Skeletal muscle satellite cell (primary cell): ENCODE measurements at regions not wholly inside any gene's neighbourhood (a gene's known extent, or its start where the extent isn't known, plus 50 kb on each side); places are given as distances from the start of the nearest gene placed in this dataset.

Source experiments
- H3K27me3 ChIP-seq: 2 replicates; pipeline ENCODE4 v1.7.0; 2013; ENCODE audit warnings: low read length; ENCODE audit not compliant: control insufficient read depth, insufficient read depth
- H3K36me3 ChIP-seq: 2 replicates; pipeline ENCODE4 v1.7.0; 2013; ENCODE audit warnings: mild to moderate bottlenecking, control low read depth, low read length; ENCODE audit not compliant: insufficient read depth
- H3K4me1 ChIP-seq: 2 replicates; pipeline ENCODE4 v1.7.0; 2013; ENCODE audit warnings: low read length; ENCODE audit not compliant: control insufficient read depth, insufficient read depth
- H3K4me2 ChIP-seq: 2 replicates; pipeline ENCODE4 v1.7.0; 2013; ENCODE audit warnings: mild to moderate bottlenecking, low read length
- H3K4me3 ChIP-seq: 2 replicates; pipeline ENCODE4 v1.7.0; 2013; ENCODE audit warnings: low read length
- H3K9ac ChIP-seq: 2 replicates; pipeline ENCODE4 v1.7.0; 2013; ENCODE audit warnings: mild to moderate bottlenecking, low read depth, low read length, moderate library complexity
- H3K9me3 ChIP-seq: replicated peaks from 2 replicates; pipeline ENCODE4 v1.7.0; 2013; ENCODE audit warnings: mild to moderate bottlenecking, control low read depth, low read length

GRCh38 chrX:38856670-38857265 is 55.5 kb downstream of the MID1IP1 start:
- Histone ChIP-seq H3K9ac (no peak overlapping the region), H3K27me3 (no peaks in the 10 kb centered on the region), H3K36me3 (no peaks in the 10 kb centered on the region), H3K4me1 (no peaks in the 10 kb centered on the region), H3K4me3 (no peak overlapping the region), H3K9me3 (no peaks in the 10 kb centered on the region), H3K4me2 (no peak overlapping the region)

DNA sequence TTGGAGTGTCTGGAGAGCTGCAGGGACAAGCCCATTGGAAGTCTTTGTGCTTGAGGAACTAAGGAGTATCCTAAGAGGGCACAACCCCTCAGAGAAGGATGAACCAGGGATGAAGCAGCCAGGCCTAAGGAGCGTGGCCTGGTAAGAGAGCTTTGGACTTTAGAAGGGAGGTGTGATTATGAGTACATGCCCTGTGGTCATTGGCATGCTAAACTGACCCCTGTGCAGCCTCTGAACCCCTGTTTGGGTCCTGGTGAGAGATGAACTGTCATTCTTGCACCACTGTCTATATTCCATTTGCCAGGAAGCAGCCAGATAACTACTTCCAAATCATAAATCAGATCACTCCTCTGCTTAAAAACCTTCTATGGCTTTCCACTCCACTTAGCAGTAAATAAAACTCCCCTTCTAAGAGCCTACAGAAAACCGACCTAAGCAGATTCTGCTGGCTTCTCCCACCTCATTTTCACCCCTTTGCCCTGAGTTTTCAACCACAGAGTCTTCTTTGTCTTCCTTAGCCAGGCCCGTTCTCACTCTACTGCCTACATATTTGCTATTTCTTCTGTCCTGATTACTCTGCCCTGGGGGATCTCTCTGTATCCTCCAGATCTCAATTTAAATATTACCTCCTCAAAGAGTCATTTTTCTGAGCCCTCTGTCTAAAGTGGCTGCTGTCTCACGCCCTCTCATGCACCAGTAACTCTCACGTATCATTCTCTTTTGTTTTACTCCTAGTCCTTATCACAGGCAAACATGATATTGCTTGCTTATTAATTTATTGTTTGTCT is 56.7 kb downstream of the MID1IP1 start:
- H3K4me3 ChIP-seq: no peak overlapping the region
- H3K4me1 ChIP-seq: no peaks in the 10 kb centered on the region
- no peaks in the 10 kb centered on the region for H3K27me3 ChIP-seq
- H3K9me3 ChIP-seq: no peaks in the 10 kb centered on the region
- no peaks in the 10 kb centered on the region for H3K36me3 ChIP-seq
- H3K9ac ChIP-seq: no peak overlapping the region
- H3K4me2 ChIP-seq: no peak overlapping the region

DNA sequence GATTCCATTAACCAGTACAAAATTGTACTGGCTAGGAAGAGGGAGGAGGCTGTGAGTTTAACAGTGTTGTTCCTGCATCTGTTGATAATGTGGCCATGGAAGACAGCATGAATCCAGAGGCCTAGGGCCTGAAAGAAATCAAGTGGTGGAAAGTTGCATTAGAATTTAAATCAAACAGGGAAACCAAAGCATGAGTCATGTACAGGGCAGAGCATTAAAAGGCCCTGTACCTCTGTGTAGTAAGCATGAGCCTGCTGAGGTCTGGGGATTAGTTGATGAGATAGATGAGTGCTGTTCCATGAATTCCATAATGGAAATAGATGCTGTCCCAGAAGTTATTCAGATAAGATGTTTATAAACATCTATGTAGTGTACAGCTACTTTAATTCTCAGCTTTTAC is 58.3 kb downstream of the MID1IP1 start:
- no peak overlapping the region for H3K9ac ChIP-seq
- no peak overlapping the region for H3K4me2 ChIP-seq
- no peaks in the 10 kb centered on the region for H3K9me3 ChIP-seq
- H3K4me1 ChIP-seq: no peaks in the 10 kb centered on the region
- no peaks in the 10 kb centered on the region for H3K36me3 ChIP-seq
- H3K27me3 ChIP-seq: no peaks in the 10 kb centered on the region
- H3K4me3 ChIP-seq: no peak overlapping the region

GRCh38 chrX:38860106-38861013 is 59.1 kb downstream of the MID1IP1 start:
- Histone ChIP-seq H3K9ac (no peak overlapping the region), H3K4me3 (no peak overlapping the region), H3K36me3 (no peaks in the 10 kb centered on the region), H3K27me3 (no peaks in the 10 kb centered on the region), H3K9me3 (no peaks in the 10 kb centered on the region), H3K4me1 (no peaks in the 10 kb centered on the region), H3K4me2 (no peak overlapping the region)

GRCh38 chrX:38861489-38861888 is 60.2 kb downstream of the MID1IP1 start:
- no peaks in the 10 kb centered on the region for H3K9me3 ChIP-seq
- no peak overlapping the region for H3K4me3 ChIP-seq
- H3K36me3 ChIP-seq: no peaks in the 10 kb centered on the region
- no peak overlapping the region for H3K9ac ChIP-seq
- H3K4me1 ChIP-seq: no peaks in the 10 kb centered on the region
- no peak overlapping the region for H3K4me2 ChIP-seq
- H3K27me3 ChIP-seq: no peaks in the 10 kb centered on the region

GRCh38 chrX:38862100-38862499 is 60.8 kb downstream of the MID1IP1 start:
- Histone ChIP-seq H3K9me3 (no peaks in the 10 kb centered on the region), H3K4me1 (no peaks in the 10 kb centered on the region), H3K4me2 (no peak overlapping the region), H3K9ac (no peak overlapping the region), H3K4me3 (no peak overlapping the region), H3K36me3 (no peaks in the 10 kb centered on the region), H3K27me3 (no peaks in the 10 kb centered on the region)

GRCh38 chrX:38864165-38864564 is 62.9 kb downstream of the MID1IP1 start:
- H3K9ac ChIP-seq: no peak overlapping the region
- no peaks in the 10 kb centered on the region for H3K36me3 ChIP-seq
- H3K4me1 ChIP-seq: peaks cover 8% of the 10 kb centered on the region
- H3K4me3 ChIP-seq: no peak overlapping the region
- H3K27me3 ChIP-seq: no peaks in the 10 kb centered on the region
- no peak overlapping the region for H3K4me2 ChIP-seq
- no peaks in the 10 kb centered on the region for H3K9me3 ChIP-seq

- no peak overlapping the region for H3K4me3 ChIP-seq
- H3K4me1 ChIP-seq: peaks cover 22% of the 10 kb centered on the region
- H3K36me3 ChIP-seq: no peaks in the 10 kb centered on the region
- H3K27me3 ChIP-seq: no peaks in the 10 kb centered on the region
- H3K9ac ChIP-seq: no peak overlapping the region
- no peaks in the 10 kb centered on the region for H3K9me3 ChIP-seq
- peak overlapping the region; percentile 1 for H3K4me2 ChIP-seq
These were observed 67.1 kb downstream of the MID1IP1 start for GRCh38 chrX:38868321-38868720.

DNA sequence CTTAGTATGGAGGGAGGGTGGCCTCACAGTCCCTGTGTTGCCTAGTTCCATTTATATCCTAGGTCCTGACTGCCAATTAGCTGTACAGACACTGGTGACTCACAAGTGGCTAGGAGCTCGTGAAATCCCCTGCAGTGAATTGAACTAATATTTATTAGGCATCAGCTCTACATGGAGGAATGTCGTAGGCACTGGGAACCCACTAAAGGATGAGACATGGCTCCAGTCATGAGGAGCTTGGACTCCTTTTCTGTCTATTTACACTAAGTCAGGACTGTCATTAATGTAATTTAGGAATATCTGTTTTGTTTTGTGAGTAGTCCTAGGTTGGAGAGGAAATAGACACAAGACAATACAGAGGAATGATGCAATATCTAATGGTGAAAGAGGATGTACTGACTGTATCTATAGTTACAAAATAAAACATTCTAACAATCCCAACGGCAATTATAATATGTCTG is 67.7 kb downstream of the MID1IP1 start:
- H3K9me3 ChIP-seq: no peaks in the 10 kb centered on the region
- peak overlapping the region; percentile 1 for H3K4me2 ChIP-seq
- H3K27me3 ChIP-seq: no peaks in the 10 kb centered on the region
- no peak overlapping the region for H3K9ac ChIP-seq
- H3K4me3 ChIP-seq: no peak overlapping the region
- peaks cover 22% of the 10 kb centered on the region for H3K4me1 ChIP-seq
- no peaks in the 10 kb centered on the region for H3K36me3 ChIP-seq

DNA sequence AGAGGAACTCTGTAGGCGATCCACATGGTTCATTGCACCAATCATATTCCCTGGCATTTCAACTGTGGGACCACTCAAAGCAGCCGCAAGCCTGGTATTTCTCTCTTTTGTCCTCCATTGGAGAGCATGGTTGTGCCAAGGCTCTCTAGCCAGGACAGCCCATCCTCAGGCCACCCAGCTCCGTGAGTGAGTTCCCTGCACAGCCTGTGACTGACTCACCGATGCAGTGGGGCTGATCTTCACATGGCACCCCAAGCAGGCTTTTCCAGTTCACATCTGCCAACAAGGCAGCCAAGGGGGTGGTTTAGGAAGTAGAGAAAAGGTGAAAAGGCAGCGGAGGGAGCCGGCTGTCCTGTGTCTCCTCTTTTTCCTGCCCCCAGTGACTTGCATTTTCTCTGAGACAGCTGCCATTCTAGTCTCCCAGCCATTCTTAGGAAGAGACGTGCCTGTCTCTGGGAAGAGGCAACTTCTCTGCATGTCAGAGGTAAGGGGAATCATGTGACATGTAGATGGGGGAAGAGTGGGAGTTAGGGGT is 69.2 kb downstream of the MID1IP1 start:
- H3K27me3 ChIP-seq: no peaks in the 10 kb centered on the region
- peaks cover 22% of the 10 kb centered on the region for H3K4me1 ChIP-seq
- no peak overlapping the region for H3K4me2 ChIP-seq
- H3K9ac ChIP-seq: no peak overlapping the region
- H3K9me3 ChIP-seq: no peaks in the 10 kb centered on the region
- H3K4me3 ChIP-seq: no peak overlapping the region
- H3K36me3 ChIP-seq: no peaks in the 10 kb centered on the region
